ENCODE measurements at regions not wholly inside any gene's neighbourhood (a gene's known extent, or its start where the extent isn't known, plus 50 kb on each side); places are given as distances from the start of the nearest gene placed in this dataset.
"Not testable (repeated sequence)": the region's sequence is repeated elsewhere in the genome, so short reads cannot be mapped to it uniquely, and the experiment has no call there.

DNA sequence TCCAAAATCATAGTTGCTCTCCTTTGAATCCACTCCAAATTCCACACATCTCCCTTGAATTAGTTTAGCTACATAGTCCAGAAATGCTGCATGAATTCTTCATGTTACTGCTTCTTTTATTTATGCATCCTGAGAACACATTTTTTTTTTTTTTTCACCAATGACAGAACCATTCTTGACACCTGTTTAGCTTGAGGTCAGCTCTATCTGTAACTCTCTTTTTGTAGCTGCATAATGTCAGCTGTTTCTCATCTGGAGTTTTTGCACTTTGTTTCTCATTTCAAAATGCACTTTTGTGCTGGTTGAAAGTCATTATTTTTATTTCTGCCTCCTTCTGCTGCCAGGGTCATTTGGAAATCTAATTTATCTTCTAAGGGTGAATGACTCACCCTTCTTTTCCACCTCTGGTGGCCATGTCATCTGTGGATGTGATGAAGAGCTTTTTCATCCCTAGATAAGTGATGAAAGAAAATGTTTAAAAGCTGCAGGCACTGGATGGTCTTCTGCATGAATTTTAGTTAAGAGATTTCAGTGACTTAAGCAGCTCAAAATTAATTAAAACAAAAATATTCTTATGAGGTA, 93.7 kb downstream of the JRKL start:
- DNase-seq (ENCODE audit: insufficient read length, low spot score): no peak

DNA sequence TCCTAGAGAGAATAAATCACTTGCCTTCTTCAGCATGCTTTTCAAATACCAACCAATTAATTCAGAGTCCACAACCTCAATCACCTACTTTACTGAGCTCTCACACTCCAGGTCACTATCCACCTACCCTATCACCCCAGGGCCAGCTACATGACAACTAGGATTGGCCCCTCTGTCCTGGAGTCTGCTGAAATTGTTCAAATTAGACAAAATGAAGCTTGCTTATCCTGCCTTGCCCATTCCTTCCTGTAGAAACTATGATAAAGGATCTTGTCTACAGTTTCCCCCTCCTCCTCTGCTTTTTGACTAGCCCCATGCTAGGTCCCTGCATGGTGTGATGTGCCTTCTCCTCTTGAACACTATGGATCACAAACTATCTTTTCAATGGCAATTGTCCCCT, 94.5 kb downstream of the JRKL start:
- TF ChIP-seq POLR2A (IDR thresholded peaks at IDR 0.05; ENCODE audit: low read depth, low read length): no peak
- no peak for FAIRE-seq

More for the DNA sequence above, 93.7 kb downstream of the JRKL start:
- no peak for TF ChIP-seq POLR2A (IDR thresholded peaks at IDR 0.05; ENCODE audit: low read depth, low read length)
- no peak for FAIRE-seq

DNA sequence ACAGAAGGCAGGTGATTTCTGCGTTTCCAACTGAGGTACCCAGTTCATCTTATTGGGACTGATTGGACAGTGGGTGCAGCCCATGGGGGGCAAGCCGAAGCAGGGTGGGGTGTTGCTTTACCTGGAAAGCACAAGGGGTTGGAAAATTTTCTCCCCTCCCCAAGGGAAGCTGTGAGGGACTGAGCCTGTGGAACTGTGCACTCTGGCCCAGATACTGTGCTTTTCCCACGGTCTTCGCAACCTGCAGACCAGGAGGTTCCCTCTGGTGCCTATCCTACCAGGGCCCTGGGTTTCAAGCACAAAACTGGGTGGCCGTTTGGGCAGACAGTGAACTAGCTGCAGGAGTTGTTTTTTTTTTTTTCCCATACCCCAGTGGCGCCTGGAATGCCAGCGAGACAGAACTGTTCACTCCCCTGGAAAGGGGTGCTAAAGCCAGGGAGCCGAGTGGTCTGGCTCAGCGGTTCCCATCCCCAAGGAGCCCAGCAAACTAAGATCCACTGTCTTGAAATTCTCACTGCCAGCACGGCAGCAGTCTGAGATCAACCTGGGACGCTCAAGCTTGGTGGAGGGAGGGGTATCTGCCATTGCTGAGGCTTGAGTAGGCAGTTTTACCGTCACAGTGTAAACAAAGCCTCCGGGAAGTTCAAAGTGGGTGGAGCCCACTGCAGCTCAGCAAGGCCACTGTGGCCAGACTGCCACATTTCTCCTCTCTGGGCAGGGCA, 97.2 kb downstream of the JRKL start:
- DNase-seq (ENCODE audit: insufficient read length, low spot score): no peak
- TF ChIP-seq POLR2A (IDR thresholded peaks at IDR 0.05; ENCODE audit: low read depth, low read length): no peak
- FAIRE-seq: peak; percentile 45

More for the DNA sequence above, 94.5 kb downstream of the JRKL start:
- DNase-seq (ENCODE audit: insufficient read length, low spot score): no peak

DNA sequence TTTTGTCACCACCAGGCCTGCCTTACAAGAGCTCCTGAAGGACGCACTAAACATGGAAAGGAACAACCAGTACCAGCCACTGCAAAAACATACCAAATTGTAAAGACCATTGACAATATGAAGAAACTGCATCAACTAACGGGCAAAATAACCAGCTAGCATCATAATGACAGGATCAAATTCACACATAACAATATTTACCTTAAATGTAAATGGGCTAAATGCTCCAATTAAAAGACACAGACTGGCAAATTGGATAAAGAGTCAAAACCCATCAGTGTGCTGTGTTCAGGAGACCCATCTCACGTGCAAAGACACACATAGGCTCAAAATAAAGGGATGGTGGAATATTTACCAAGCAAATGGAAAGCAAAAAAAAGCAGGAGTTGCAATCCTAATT, 99.1 kb downstream of the JRKL start:
- DNase-seq (ENCODE audit: insufficient read length, low spot score); FAIRE-seq: not testable (repeated sequence)

DNA sequence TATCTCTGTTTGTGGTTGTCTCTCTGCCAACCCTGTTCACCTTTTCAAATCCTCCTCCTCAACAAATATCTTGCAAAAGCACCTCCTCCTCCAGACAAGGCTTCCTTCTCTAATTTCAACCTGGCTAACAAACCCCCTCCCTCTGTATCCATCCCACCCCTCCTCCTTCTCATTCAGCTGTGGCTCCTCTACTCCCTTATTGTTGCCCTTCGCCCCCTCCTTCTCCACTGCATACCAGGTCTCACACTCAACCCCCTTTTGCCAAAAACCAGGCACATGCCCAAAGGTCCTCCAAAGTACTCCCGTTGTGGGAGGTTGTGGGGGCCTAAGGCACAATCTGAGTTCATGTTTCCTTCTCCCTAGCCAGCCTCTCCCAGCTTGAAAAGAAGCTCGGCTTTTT, 110.6 kb downstream of the JRKL start:
- TF ChIP-seq POLR2A (IDR thresholded peaks at IDR 0.05; ENCODE audit: low read depth, low read length): no peak
- FAIRE-seq (no peak), DNase-seq (ENCODE audit: insufficient read length, low spot score) (no peak)

DNA sequence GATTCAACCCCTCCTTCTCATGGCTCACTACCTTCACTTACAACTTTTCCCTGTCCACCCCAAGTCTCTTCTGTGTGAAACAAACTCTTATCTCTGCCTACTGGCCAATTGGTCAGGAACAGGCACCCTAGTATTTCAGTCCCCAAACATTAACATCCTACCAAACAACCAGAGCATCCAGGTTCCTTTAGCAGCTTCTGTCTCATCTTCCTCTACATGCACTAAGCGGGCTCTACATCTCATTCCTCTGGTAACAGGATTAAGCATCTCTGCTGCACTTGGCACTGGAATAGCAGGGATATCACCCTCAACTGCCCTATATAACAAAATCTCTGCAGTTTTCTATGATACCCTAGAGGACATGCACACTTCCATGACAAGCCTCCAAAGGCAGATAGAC, 116.2 kb downstream of the JRKL start:
- no peak for TF ChIP-seq POLR2A (IDR thresholded peaks at IDR 0.05; ENCODE audit: low read depth, low read length)
- FAIRE-seq (no peak), DNase-seq (ENCODE audit: insufficient read length, low spot score) (no peak)

DNA sequence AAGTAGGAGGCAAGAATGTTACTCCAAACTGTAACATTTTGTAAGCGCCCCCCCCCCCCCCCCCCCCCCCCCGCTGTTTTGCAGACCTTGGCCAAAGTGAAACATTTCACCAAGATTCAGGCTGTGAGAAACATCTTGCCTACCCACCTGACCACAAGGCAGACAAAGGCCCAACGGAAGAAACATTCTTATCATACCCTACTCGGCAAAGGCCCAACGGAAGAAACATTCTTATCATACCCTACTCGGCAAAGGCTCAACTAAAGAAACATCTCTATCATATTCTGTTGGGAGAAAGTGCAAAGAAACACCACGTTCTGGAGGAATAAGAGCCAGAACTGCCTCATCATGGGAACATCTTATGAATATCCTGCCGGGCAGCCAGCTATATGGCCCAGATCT, 117.1 kb downstream of the JRKL start:
- no peak for FAIRE-seq
- no peak for DNase-seq (ENCODE audit: insufficient read length, low spot score)
- TF ChIP-seq POLR2A (IDR thresholded peaks at IDR 0.05; ENCODE audit: low read depth, low read length): no peak

DNA sequence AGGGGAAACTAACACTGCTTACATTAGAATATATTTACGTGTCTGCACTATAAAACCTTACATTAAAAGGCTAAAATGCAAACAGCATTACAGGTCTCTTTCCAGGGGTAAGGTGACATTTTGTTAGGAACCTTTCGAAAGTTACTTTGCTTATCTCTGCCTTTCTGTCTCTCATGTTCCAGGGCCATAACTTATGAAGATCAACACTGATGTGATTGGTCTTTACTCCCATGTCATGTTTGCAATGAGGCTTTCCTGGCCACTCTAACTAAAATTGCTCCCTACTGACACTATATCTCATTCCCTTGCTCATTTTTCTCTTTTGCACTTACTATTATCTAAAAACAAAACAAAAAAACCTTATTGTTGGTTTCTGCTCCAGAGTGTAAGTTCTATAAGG, 119.0 kb downstream of the JRKL start:
- no peak for TF ChIP-seq POLR2A (IDR thresholded peaks at IDR 0.05; ENCODE audit: low read depth, low read length)
- no peak for FAIRE-seq
- no peak for DNase-seq (ENCODE audit: insufficient read length, low spot score)

DNA sequence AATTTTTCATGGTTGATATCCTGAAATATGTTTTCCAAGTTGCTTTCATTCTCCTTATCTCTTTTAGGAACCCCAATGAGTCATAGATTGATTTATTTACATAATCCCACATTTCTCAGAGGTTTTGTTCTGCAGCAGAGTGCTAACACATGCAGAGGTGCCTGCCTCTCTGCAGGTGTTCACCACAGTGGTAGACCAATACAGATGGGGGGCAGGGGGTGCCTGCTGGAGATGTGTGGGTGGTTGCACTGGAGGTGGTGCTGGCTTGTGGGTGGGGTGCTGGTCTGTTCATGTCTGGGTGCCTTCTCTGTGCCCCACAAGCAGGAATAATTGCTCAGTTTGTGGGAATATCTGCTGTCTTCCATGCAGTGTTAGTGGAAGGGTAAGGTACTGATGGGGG, 131.1 kb downstream of the JRKL start:
- TF ChIP-seq POLR2A (IDR thresholded peaks at IDR 0.05; ENCODE audit: low read depth, low read length): no peak
- no peak for DNase-seq (ENCODE audit: insufficient read length, low spot score)

DNA sequence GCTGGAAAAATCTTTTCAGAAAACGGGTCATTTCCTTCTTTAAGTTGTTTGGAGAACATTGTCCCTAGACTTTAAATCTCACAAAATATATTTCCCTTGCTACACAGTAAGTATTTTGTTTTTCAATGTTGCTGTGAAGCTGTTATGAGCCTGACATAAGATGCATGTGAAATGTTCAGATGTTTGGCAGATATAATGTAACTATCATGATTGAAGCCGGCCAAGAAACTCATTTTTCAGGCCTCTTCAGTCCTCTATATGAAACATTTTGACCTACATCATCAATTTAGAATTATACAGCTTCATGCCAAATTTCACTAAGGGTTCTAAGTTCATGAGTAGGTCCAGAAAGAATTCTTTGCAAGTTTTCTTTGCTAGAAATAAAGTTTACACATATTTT, 133.8 kb downstream of the JRKL start:
- DNase-seq (ENCODE audit: insufficient read length, low spot score) (no peak), FAIRE-seq (no peak)
- TF ChIP-seq POLR2A (IDR thresholded peaks at IDR 0.05; ENCODE audit: low read depth, low read length): no peak

More for the DNA sequence above, 131.1 kb downstream of the JRKL start:
- FAIRE-seq: no peak

DNA sequence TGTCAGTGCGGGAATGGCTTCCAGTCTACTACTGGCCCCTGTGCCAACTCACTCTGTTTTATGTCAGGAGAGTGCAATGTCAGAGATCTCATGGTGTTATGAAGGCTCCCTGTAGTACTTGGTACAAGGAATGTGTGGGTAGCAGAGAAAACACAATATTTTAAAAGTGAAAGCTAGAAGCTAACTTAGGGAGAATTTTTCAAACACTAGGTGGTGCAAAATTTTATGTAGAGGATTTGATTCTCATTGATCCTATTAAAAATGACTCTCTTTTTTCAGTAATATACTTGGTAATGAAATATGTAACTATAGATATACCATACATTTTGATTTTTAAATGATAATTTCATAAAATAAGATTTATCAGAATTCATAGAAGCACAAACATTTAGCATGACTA, 134.7 kb downstream of the JRKL start:
- FAIRE-seq: no peak
- DNase-seq (ENCODE audit: insufficient read length, low spot score): no peak
- no peak for TF ChIP-seq POLR2A (IDR thresholded peaks at IDR 0.05; ENCODE audit: low read depth, low read length)

DNA sequence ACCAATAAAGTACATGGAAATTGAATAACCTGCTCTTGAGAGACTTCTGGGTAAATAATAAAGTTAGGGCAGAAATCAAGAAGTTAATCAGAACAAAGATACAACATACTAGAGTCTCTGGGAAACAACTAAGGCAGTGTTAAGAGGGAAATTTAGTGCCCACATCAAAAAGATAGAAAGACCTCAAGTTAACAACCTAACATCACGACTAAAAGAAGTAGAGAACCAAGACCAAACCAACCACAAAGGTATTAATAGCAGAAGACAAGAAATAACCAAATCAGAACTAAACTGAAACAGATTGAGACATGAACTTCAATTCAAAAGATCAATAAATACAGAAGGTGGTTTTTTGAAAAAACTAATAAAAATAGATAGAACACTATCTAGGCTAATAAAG, 140.7 kb downstream of the JRKL start:
- DNase-seq (ENCODE audit: insufficient read length, low spot score): no peak
- no peak for FAIRE-seq
- TF ChIP-seq POLR2A (IDR thresholded peaks at IDR 0.05; ENCODE audit: low read depth, low read length): no peak

DNA sequence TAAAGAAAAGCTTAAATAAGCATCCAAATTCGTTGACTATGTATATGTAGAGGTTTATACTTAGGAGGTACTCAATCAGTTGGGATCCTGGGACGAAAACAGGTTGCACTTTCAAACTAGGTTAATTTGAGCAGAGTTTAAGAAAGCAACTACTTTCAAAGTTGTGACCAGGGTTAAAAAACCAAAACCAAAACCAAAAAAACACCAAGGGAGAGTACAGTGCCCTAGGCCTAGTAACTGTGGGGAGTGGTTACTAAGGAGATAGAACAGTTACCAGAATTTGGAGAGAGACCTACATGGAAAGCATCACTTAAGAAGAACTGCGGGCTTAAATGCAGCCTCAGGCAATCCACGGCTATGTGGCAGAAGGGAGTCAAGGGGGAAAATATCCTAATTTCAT, 148.3 kb downstream of the JRKL start:
- TF ChIP-seq POLR2A (IDR thresholded peaks at IDR 0.05; ENCODE audit: low read depth, low read length): no peak

DNA sequence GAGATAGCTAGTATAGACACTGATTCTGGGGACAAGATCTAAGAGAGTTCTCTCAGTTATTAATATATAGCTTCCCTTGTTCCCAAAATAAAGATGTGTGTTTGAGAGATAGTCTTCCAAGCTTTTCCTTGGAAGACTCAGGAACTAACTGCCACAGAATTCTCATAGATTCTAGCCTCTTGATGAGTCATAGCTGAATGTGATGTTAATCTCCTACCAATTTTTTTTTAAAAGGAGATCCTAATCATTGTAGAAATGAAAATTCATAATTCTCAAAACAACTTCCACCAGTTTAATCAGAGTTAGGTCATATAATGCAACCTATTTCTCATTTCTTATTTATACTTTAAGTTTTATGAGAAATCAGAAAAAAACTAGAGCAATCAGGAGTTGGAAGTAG, 148.8 kb downstream of the JRKL start:
- FAIRE-seq: no peak
- no peak for DNase-seq (ENCODE audit: insufficient read length, low spot score)
- no peak for TF ChIP-seq POLR2A (IDR thresholded peaks at IDR 0.05; ENCODE audit: low read depth, low read length)

More for the DNA sequence above, 148.3 kb downstream of the JRKL start:
- DNase-seq (ENCODE audit: insufficient read length, low spot score): no peak
- no peak for FAIRE-seq

DNA sequence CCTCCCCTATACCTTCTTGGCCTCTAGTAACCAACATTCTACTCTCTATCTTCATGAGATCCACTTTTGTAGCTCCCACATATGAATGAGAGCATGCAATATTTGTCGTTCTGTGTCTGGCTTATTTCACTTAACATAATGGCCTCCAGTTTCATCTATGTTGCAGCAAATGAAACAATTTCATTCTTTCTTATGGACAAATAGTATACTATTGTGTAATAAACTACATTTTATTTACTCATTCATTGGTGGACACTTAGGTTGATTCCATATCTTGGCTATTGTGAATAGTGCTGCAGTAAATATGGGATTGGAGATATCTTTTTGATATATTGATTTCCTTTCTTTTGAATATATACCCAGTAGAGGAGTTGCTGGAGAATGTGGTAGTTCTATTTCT, 151.1 kb downstream of the JRKL start:
- TF ChIP-seq POLR2A (IDR thresholded peaks at IDR 0.05; ENCODE audit: low read depth, low read length): no peak
- FAIRE-seq: no peak
- no peak for DNase-seq (ENCODE audit: insufficient read length, low spot score)
